GM12892 (cell line): ENCODE measurements at regions not wholly inside any gene's neighbourhood (a gene's known extent, or its start where the extent isn't known, plus 50 kb on each side); places are given as distances from the start of the nearest gene placed in this dataset.

Experiments
- DNase-seq: peaks from one replicate; pipeline ENCODE4 v3.0.0; 2011; ENCODE audit not compliant: insufficient read length
- FAIRE-seq: peaks from 2 replicates; lab custom pipeline; 2011; peaks lifted over from hg19 to GRCh38; lab: Jason Lieb, UNC
- POLR2A ChIP-seq: IDR thresholded peaks from 2 replicates; pipeline ENCODE4 v1.6.1; 2011; ENCODE audit warnings: low read depth, low read length, control low read depth
- POLR2AphosphoS5 ChIP-seq: IDR thresholded peaks from 2 replicates; pipeline ENCODE4 v1.6.1; 2011; ENCODE audit warnings: low read depth, low read length, control low read depth
- TAF1 ChIP-seq: IDR thresholded peaks from 2 replicates; pipeline ENCODE4 v1.6.1; 2011; ENCODE audit warnings: low read depth, mild to moderate bottlenecking, control low read depth, low read length, borderline replicate concordance

DNA sequence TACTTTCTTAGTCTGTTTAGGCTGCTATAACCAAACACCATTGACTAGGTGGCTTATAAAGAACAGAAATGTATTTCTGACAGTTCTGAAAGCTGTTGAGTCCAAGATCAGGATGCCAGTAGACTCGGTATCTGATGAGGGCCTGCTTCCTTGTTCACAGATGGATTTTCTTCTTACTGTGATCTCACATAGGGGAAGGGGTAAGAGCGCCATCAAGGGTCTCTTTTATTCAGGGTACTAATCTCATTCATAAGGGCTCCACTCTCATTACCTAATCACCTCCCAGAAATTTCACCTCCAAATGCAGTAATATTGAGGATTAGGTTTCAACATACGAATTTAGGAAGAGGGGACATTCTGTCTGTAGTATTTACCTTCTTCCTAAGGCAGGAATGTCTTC, 384.0 kb upstream of the DMAC1 start:
- FAIRE-seq (no peak), DNase-seq (no peak)
- TF ChIP-seq POLR2A: no peak
- no peak for TF ChIP-seq POLR2AphosphoS5
- TF ChIP-seq TAF1: no peak

DNA sequence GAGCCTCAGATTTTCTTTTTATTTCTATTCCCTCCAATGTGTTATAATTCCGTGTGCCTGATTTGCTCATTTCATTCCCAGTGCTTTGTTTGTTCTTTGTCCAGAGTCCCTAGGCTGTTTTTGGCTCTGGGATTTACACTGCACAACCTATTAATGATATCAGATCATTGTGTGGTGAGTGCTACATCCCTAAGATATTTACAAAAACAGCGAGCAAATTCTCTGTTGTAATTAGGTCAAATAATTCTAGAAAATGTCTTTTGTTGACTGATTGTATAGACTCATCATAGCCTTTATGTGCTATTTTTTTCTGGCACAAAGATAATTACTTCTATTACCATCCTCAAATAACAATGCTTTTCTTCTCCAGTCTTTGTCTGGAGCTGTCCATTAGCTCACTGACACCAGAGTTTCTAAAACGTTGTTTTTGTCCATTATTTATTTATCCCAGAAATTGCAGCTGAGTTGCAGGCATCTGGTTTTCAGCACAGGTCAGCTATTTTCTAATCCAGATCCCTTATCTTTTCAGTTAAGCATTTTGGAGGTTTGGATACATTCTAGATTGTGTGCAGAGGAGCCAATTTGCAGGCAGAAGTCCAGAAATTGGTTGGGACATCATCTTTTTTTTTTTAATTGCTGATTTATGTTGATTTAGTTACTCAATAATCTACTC, 379.9 kb upstream of the DMAC1 start:
- DNase-seq (no peak), FAIRE-seq (no peak)
- TF ChIP-seq POLR2A: no peak
- no peak for TF ChIP-seq POLR2AphosphoS5

DNA sequence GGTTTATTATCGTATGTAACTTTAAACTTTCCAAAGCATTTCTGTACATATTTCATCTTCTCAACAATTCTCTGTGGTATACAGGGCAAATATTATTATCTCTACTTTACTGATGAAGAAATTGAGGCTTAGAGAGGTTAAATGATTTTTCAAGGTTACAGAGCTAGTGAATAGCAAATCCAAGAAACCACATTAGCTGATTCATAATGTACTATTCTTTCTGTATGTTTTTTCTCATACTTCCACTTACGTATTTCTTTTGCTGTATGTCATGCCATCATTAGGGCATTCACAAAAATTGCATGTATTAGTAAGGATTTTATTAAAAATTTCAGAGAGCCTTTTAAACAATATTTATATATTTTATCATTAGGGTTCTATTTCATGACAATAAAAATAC, 372.4 kb upstream of the DMAC1 start:
- TF ChIP-seq POLR2A (no peak), POLR2AphosphoS5 (no peak), TAF1 (no peak)
- FAIRE-seq (no peak), DNase-seq (no peak)

DNA sequence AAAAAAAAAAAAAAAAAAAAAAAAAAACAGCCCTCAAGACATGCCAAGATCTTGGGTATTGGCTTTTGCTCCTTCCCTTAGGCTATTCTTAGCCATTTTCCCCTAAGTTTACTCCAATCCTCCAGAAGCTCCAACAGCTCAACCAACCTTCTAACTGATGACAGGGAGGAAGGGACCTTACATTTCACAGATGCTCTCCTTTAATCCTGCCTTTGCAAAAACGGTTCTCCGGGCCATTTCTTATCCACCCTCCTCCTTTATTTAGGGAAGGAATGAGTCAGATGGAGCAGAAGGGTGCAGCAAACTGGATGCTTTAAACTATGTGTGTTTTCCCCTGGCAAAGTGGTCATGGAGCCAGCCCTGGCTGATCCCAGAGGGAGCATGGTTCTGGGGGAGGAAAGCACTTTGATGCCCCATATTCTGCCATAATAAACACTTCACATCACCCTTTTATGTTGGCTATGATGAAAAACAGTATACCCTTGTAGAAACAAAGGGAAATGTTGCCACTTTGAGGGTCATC, 369.4 kb upstream of the DMAC1 start:
- FAIRE-seq: no peak
- TF ChIP-seq TAF1 (no peak), POLR2AphosphoS5 (no peak), POLR2A (no peak)

DNA sequence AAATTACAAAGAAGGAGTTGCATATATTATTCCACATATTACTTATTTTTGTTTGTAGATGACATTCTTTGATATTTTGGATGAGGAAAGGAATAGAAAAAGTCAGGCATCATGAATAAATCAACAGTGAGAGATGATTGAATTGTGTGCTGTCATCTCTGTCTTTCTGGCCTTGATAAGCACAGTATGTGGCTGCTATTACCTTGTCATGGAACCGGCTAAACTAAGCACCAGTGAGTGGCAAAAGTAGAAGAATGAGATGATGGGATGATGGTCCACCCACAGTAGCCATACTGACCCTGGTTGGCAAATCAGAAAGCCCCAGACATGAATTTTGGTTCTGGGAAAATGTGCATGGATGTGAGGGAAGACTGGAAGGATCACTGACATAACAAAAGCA, 361.2 kb upstream of the DMAC1 start:
- no peak for FAIRE-seq
- DNase-seq: no peak
- TF ChIP-seq TAF1: no peak
- TF ChIP-seq POLR2AphosphoS5: no peak
- TF ChIP-seq POLR2A: no peak

More for the DNA sequence above, 369.4 kb upstream of the DMAC1 start:
- no peak for DNase-seq

DNA sequence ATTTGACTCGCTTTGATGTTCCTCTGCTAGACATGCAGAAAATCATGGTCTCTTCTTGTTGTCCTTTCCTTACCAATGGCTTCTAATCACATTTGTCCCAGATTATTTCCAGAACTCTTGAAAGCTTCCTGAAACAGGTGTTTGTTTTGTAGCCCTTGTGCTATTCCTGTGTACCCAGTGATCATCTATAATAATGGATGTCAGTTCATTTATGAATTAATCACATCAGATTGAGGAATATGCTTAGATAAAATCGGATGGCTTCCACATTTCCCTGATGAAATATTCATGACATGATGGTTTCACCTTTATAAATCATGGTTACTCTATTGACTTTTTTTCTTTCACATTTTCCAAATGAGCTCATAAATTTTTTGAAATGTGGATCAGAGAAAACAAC, 359.0 kb upstream of the DMAC1 start:
- TF ChIP-seq POLR2A: no peak
- TF ChIP-seq TAF1: no peak
- no peak for TF ChIP-seq POLR2AphosphoS5
- FAIRE-seq: no peak
- DNase-seq: no peak

DNA sequence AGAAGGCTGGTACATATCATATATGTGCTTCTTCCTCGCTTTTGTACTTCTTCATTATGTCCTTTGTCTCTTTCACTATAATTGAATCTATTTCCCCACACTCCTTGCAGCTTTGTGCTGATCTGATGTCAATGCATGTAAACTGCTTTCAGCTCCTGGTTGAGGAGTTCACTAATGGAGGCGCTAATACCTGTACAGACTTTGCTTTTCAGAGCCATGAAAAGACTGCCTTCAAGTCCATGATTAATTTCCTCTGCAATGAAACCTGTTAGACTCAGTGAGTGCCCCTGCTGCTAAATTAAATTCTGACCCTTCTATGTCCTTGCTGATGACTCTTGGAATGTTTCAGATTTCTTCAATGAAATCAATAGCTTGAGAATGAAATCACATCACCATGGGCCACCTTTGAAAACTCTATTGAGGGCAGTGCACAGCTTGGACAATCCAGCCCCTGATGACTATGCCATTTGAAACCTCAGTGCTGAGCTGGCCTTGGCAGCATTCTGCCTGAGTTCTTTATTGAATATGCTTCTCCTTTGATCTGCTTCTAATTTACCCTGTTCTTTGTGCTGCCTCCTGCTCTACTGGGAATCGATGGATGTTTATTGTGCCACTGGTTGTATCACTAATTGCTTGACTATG, 358.2 kb upstream of the DMAC1 start:
- TF ChIP-seq POLR2A (no peak), TAF1 (no peak)
- no peak for DNase-seq
- no peak for FAIRE-seq

DNA sequence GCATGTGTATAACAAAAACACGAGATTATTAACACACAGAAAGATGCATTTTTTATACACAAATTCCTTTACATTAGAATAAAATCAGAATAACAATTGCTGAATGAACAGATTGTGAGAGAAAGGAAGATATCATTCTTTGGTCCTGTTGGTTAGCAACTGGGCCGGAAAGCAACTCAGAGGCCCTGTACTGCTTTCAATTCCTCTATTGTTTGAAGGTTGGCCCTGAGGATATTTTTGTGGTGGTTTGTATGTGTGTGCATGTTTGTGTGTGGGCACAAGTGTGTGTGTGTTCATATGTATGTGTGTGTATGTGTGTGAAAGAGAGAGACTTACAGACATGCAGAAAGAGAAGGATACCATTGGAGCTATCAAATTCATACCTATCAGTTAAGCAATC, 356.8 kb upstream of the DMAC1 start:
- no peak for DNase-seq
- TF ChIP-seq POLR2AphosphoS5: no peak
- TF ChIP-seq TAF1: no peak
- TF ChIP-seq POLR2A: no peak
- no peak for FAIRE-seq

DNA sequence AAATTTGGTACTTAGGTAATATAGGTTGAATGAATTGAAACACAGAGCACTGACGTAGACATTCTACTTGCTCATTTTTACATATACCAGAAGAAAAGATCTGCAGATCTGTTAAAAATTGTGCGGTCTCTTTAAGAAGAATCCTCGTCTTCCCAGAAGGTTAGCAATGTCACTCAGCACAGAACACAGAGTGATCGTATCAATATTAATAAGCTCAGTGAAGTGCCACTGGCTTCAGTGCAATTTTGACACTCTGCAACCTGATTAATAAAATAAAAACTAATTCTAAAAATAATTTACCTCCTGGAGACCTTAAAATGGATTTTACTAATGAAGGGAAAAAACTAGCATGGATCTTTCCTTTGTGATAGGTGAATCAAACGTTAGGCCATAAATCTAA, 356.1 kb upstream of the DMAC1 start:
- FAIRE-seq (no peak), DNase-seq (no peak)
- no peak for TF ChIP-seq POLR2A
- no peak for TF ChIP-seq TAF1
- TF ChIP-seq POLR2AphosphoS5: no peak

DNA sequence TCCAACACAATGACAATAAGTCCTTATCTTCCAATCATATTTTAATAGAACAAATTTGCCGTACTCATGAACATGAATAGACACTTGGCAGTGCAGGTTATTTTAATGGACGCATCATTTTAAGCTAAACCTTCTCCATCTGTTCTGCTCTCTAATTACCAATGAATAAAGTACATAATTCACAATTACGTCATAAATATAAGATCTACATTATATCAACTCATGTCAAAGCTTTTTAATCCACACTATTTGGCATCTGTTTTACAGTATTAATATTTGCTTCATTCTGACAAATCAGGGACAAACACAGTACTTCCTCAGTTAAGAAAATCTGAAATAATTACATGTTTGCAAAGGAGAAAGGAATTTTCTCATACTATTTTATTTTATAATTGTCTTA, 344.1 kb upstream of the DMAC1 start:
- no peak for FAIRE-seq
- TF ChIP-seq POLR2AphosphoS5 (no peak), TAF1 (no peak), POLR2A (no peak)
- DNase-seq: no peak

DNA sequence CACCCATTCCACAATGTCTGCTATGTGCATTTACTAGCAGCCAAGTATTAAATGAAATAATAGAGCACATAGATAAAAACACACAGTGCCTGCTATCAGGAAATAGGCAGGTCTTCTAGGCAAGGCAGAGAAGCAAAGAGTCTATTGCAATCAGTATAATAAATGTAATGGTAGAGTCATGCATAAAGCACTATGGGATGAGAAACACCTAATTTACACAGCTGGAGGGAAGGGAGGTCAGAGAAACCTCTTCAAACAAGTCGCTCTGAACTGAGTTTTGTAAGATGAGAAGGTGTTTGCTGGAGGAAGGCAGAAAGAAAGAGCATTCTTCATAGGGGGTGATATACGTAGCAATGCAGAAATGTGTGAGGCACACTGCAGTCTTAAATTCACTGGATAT, 341.0 kb upstream of the DMAC1 start:
- DNase-seq (no peak), FAIRE-seq (no peak)
- TF ChIP-seq POLR2AphosphoS5 (no peak), TAF1 (no peak), POLR2A (no peak)

DNA sequence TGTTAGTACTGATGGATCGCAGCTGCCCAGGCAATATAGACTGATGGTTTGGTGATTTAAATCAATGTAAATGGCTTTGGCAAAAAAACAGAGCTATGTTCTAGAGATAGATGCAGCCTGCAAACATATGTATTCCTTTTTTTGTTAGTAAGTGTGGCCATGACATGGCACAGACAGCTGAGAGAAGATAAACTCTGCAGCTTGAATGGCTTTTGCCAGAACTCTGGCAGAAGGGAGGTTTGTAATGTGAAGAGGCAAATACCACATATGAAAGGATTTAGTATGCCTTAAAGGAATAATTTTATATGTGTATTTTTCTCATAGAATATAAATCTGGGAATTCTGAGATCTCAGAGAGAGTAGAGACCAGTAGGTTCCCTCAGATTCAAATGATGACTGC, 340.2 kb upstream of the DMAC1 start:
- DNase-seq (no peak), FAIRE-seq (no peak)
- TF ChIP-seq POLR2A (no peak), TAF1 (no peak), POLR2AphosphoS5 (no peak)

DNA sequence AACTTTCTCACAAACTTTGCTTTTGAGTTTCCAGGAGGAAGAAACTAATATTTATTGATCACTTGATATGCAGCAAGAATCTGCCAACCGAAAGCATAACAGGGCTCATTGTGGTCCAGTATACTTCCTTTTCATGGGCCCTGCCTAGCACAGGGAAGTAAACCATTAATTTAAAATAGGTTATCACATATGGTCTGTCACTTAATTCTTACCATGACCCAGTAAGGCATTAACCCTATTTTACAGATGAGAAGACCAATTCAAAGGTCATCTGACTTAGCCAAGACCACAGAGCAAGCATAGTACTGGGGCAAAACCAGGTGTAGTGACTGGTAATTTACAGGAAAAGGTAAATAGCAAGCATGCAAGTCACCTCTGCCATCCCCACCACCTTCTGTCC, 336.9 kb upstream of the DMAC1 start:
- FAIRE-seq (no peak), DNase-seq (no peak)
- TF ChIP-seq POLR2A: no peak
- TF ChIP-seq TAF1: no peak
- no peak for TF ChIP-seq POLR2AphosphoS5
